IMR-90 (cell line): ENCODE measurements at regions not wholly inside any gene's neighbourhood (a gene's known extent, or its start where the extent isn't known, plus 50 kb on each side); places are given as distances from the start of the nearest gene placed in this dataset.

Experiments
- ATAC-seq: fragments of 200-7000 bp; cut with Tn5 transposase; 2 replicates; pipeline ENCODE4 v1.9.1; 2020; ENCODE audit warnings: low read depth, mild to moderate bottlenecking, moderate library complexity
- BruUV-seq: library from RNA; stranded (reverse); fragments of 400-500 nt; replicated peaks from 2 replicates; lab custom pipeline; 2021; lab: Mats Ljungman, UMichigan
- CTCF ChIA-PET: fragments of 300-600 bp; formaldehyde crosslinking; extraction: SDS; loops from one replicate; lab custom pipeline; 2021; ENCODE audit warnings: antibody characterized with exemption; lab: Yijun Ruan, JAX
- POLR2A ChIA-PET: fragments of 300-600 bp; sonication (Branson Sonifier 250); formaldehyde crosslinking; loops from one replicate; lab custom pipeline; 2022; ENCODE audit warnings: antibody characterized with exemption; ENCODE audit not compliant: unreplicated experiment; lab: Charles Lee
- DNase-seq: peaks from one replicate; pipeline ENCODE4 v3.0.0; 2013
- H2AFZ ChIP-seq: replicated peaks from 2 replicates; pipeline ENCODE3; 2013; ENCODE audit warnings: low read length, mild to moderate bottlenecking; ENCODE audit not compliant: poor library complexity
- H2AK5ac ChIP-seq: 2 replicates; pipeline ENCODE4 v1.6.1; 2013; ENCODE audit warnings: low read depth, low read length, inconsistent platforms
- H2AK9ac ChIP-seq: replicated peaks from 2 replicates; pipeline ENCODE3; 2013; ENCODE audit warnings: mild to moderate bottlenecking, low read depth, low read length, moderate library complexity; ENCODE audit not compliant: poor library complexity
- H2BK120ac ChIP-seq: 2 replicates; pipeline ENCODE4 v1.6.1; 2013; ENCODE audit warnings: low read depth, low read length, inconsistent platforms
- H2BK15ac ChIP-seq: 3 replicates; pipeline ENCODE4 v1.6.1; 2013; ENCODE audit warnings: low read depth, low read length, inconsistent platforms
- H2BK20ac ChIP-seq: 2 replicates; pipeline ENCODE4 v1.6.1; 2013; ENCODE audit warnings: low read depth, mild to moderate bottlenecking, inconsistent platforms, low read length, moderate library complexity
- H2BK5ac ChIP-seq: 2 replicates; pipeline ENCODE4 v1.6.1; 2013; ENCODE audit warnings: mild to moderate bottlenecking, low read depth, low read length, inconsistent platforms; ENCODE audit not compliant: poor library complexity, severe bottlenecking
- H3K14ac ChIP-seq: replicated peaks from 2 replicates; pipeline ENCODE4 v1.6.1; 2013; ENCODE audit warnings: low read depth, low read length, inconsistent platforms
- H3K18ac ChIP-seq: 2 replicates; pipeline ENCODE4 v1.6.1; 2013; ENCODE audit warnings: low read depth, low read length, control low read depth
- H3K23ac ChIP-seq: 2 replicates; pipeline ENCODE4 v1.6.1; 2013; ENCODE audit warnings: low read depth, low read length, inconsistent platforms
- H3K27ac ChIP-seq: 2 replicates; pipeline ENCODE4 v1.5.1; 2013; ENCODE audit warnings: mild to moderate bottlenecking, control low read depth, low read length; ENCODE audit not compliant: insufficient read depth
- H3K27me3 ChIP-seq: 2 replicates; pipeline ENCODE4 v1.6.1; 2013; ENCODE audit warnings: low read length; ENCODE audit not compliant: control insufficient read depth, insufficient read depth
- H3K36me3 ChIP-seq: 2 replicates; pipeline ENCODE4 v1.6.1; 2013; ENCODE audit warnings: low read length, mixed read lengths; ENCODE audit not compliant: control insufficient read depth, insufficient read depth
- H3K4ac ChIP-seq: 2 replicates; pipeline ENCODE4 v1.6.1; 2013; ENCODE audit warnings: low read depth, low read length, inconsistent platforms
- H3K4me1 ChIP-seq: 2 replicates; pipeline ENCODE4 v1.6.1; 2013; ENCODE audit warnings: low read length, mixed read lengths; ENCODE audit not compliant: control insufficient read depth, insufficient read depth
- H3K4me2 ChIP-seq: 2 replicates; pipeline ENCODE4 v1.6.1; 2013; ENCODE audit warnings: low read depth, mild to moderate bottlenecking, control low read depth, low read length, moderate library complexity
- H3K4me3 ChIP-seq: 2 replicates; pipeline ENCODE4 v1.5.1; 2013; ENCODE audit warnings: low read depth, mild to moderate bottlenecking, control low read depth, low read length, moderate library complexity; ENCODE audit not compliant: insufficient read depth
- H3K56ac ChIP-seq: 2 replicates; pipeline ENCODE4 v1.6.1; 2013; ENCODE audit warnings: low read length, inconsistent platforms; ENCODE audit not compliant: insufficient read depth; ENCODE audit errors: extremely low read depth
- H3K79me1 ChIP-seq, 2 experiments: 2 replicates each; pipeline ENCODE4 v1.6.1; 2013; ENCODE audit warnings: low read length in 2 of 2, inconsistent platforms in 1 of 2, low read depth in 1 of 2
- H3K9ac ChIP-seq: 2 replicates; pipeline ENCODE4 v1.6.1; 2013; ENCODE audit warnings: low read depth, low read length, control low read depth
- H3K9me1 ChIP-seq: 2 replicates; pipeline ENCODE4 v1.6.1; 2013; ENCODE audit warnings: low read length, inconsistent platforms; ENCODE audit not compliant: insufficient read depth
- H3K9me3 ChIP-seq: 2 replicates; pipeline ENCODE4 v1.6.1; 2013; ENCODE audit warnings: low read length; ENCODE audit not compliant: control insufficient read depth, insufficient read depth
- H4K20me1 ChIP-seq: 2 replicates; pipeline ENCODE4 v1.6.1; 2013; ENCODE audit warnings: low read length, inconsistent platforms; ENCODE audit not compliant: insufficient read depth
- H4K5ac ChIP-seq: 2 replicates; pipeline ENCODE4 v1.6.1; 2013; ENCODE audit warnings: mild to moderate bottlenecking, low read depth, low read length, control low read depth
- H4K8ac ChIP-seq, 2 experiments: 2 replicates each; pipeline ENCODE4 v1.6.1; 2013; ENCODE audit warnings: low read depth in 2 of 2, low read length in 2 of 2, control low read depth in 1 of 2, inconsistent platforms in 1 of 2
- H4K91ac ChIP-seq: 2 replicates; pipeline ENCODE4 v1.6.1; 2013; ENCODE audit warnings: low read depth, low read length, inconsistent platforms; ENCODE audit not compliant: insufficient read depth
- BHLHE40 ChIP-seq: fragments of 150-350 bp; IDR thresholded peaks from 2 replicates; pipeline ENCODE4 v1.6.1; 2016; ENCODE audit warnings: mild to moderate bottlenecking, low read depth, low read length
- CEBPB ChIP-seq: IDR thresholded peaks from 2 replicates; pipeline ENCODE4 v1.6.1; 2012; ENCODE audit warnings: low read depth, low read length, improper control_type of control experiment
- CHD1 ChIP-seq: IDR thresholded peaks from 2 replicates; pipeline ENCODE4 v1.6.1; 2012; ENCODE audit warnings: low read depth, low read length, improper control_type of control experiment
- CTCF ChIP-seq: conservative IDR thresholded peaks from 2 replicates; pipeline ENCODE4 v1.5.1; 2012; ENCODE audit warnings: mild to moderate bottlenecking, low read depth, low read length, improper control_type of control experiment
- ELK1 ChIP-seq: fragments of 150-350 bp; IDR thresholded peaks from 2 replicates; pipeline ENCODE4 v1.6.1; 2016; ENCODE audit warnings: low read depth, mild to moderate bottlenecking, low read length, moderate library complexity, borderline replicate concordance
- FOS ChIP-seq: fragments of 150-350 bp; IDR thresholded peaks from 2 replicates; pipeline ENCODE4 v1.6.1; 2016; ENCODE audit warnings: low read depth, low read length
- MAFK ChIP-seq: IDR thresholded peaks from 2 replicates; pipeline ENCODE4 v1.6.1; 2012; ENCODE audit warnings: low read depth, low read length, improper control_type of control experiment
- MAZ ChIP-seq: IDR thresholded peaks from 2 replicates; pipeline ENCODE4 v1.6.1; 2012; ENCODE audit warnings: low read depth, mild to moderate bottlenecking, low read length, improper control_type of control experiment, moderate library complexity, borderline replicate concordance
- MXI1 ChIP-seq: IDR thresholded peaks from 2 replicates; pipeline ENCODE4 v1.6.1; 2012; ENCODE audit warnings: low read depth, mild to moderate bottlenecking, low read length, moderate library complexity, borderline replicate concordance
- NFE2L2 ChIP-seq: fragments of 150-350 bp; IDR thresholded peaks from 2 replicates; pipeline ENCODE4 v1.6.1; 2016; ENCODE audit warnings: low read depth, mild to moderate bottlenecking, low read length
- POLR2A ChIP-seq: IDR thresholded peaks from 2 replicates; pipeline ENCODE4 v1.6.1; 2012; ENCODE audit warnings: mild to moderate bottlenecking, low read depth, low read length
- RAD21 ChIP-seq: IDR thresholded peaks from 2 replicates; pipeline ENCODE4 v1.6.1; 2012; ENCODE audit warnings: low read length, improper control_type of control experiment
- RCOR1 ChIP-seq: IDR thresholded peaks from 2 replicates; pipeline ENCODE4 v1.6.1; 2012; ENCODE audit warnings: mild to moderate bottlenecking, low read length, improper control_type of control experiment; ENCODE audit not compliant: insufficient replicate concordance
- RFX5 ChIP-seq: IDR thresholded peaks from 2 replicates; pipeline ENCODE4 v1.8.0; 2012; ENCODE audit warnings: low read depth, mild to moderate bottlenecking, low read length, moderate library complexity
- SMC3 ChIP-seq: fragments of 150-350 bp; IDR thresholded peaks from 2 replicates; pipeline ENCODE4 v1.6.1; 2016; ENCODE audit warnings: low read depth, mild to moderate bottlenecking, antibody characterized with exemption, low read length, moderate library complexity
- USF2 ChIP-seq: fragments of 150-350 bp; IDR thresholded peaks from 2 replicates; pipeline ENCODE4 v1.6.1; 2017; ENCODE audit warnings: mild to moderate bottlenecking, antibody characterized with exemption, low read length, low read depth
- WGBS, 2 experiments: methylation state at CpG; one replicate each; pipeline versions ENCODE4 v1.1.5 to v1.1.7; 2013; ENCODE audit warnings: missing lambda C conversion rate in 2 of 2; ENCODE audit not compliant: insufficient read length in 1 of 2; ENCODE audit errors: extremely low coverage in 2 of 2; 5-methylcytosine and 5-hydroxymethylcytosine counted together
- dilution Hi-C: fragments of 300-500 bp; cut with HindIII; formaldehyde crosslinking; loops from one replicate; pipeline ENCODE4 v1.14.3; 2018; ENCODE audit warnings: low sequenced_read_pairs; ENCODE audit not compliant: unreplicated experiment
- in situ Hi-C: fragments of 300-500 bp; cut with MboI; formaldehyde crosslinking; loops from 3 replicates; pipeline ENCODE4 v1.14.3; 2019; ENCODE audit warnings: low sequenced_read_pairs, inconsistent platforms, mixed read lengths
- intact Hi-C: fragments of 100-400 bp; cut with micrococcal nuclease; formaldehyde crosslinking; loops from 2 replicates; pipeline ENCODE4 v1.10.0; 2022

- no peak overlapping the region for H3K4me2 ChIP-seq
- no peak overlapping the region for H4K91ac ChIP-seq
- TF ChIP-seq SMC3 = no peak
- no peak for TF ChIP-seq MAFK
- no peak for TF ChIP-seq CHD1
- TF ChIP-seq RCOR1 = no peak
- no peak for TF ChIP-seq CEBPB
- TF ChIP-seq MAZ = no peak
- TF ChIP-seq CTCF = no peak
- no peak for TF ChIP-seq MXI1
- TF ChIP-seq RFX5 = no peak
- no peak for TF ChIP-seq FOS
- TF ChIP-seq BHLHE40 = no peak
- no peak for TF ChIP-seq USF2
- no peak for TF ChIP-seq RAD21
- TF ChIP-seq ELK1 = no peak
- no peak for TF ChIP-seq POLR2A
- TF ChIP-seq NFE2L2 = no peak
- H3K79me1 ChIP-seq = no peaks in the 10 kb centered on the region
- no peak overlapping the region for H3K18ac ChIP-seq
- POLR2A ChIA-PET = no interaction called here
- no peak overlapping the region for H2BK5ac ChIP-seq
- H3K4me1 ChIP-seq = no peaks in the 10 kb centered on the region
- no peak overlapping the region for H3K27ac ChIP-seq
- no peak overlapping the region for H3K23ac ChIP-seq
- no peak overlapping the region for H3K4ac ChIP-seq
- in situ Hi-C loops (no loop called here), dilution Hi-C loops (no loop called here), intact Hi-C loops (no loop called here)
- H2BK120ac ChIP-seq = no peak overlapping the region
- H3K56ac ChIP-seq = no peak overlapping the region
- no peaks in the 10 kb centered on the region for H3K36me3 ChIP-seq
- no peak overlapping the region for H3K4me3 ChIP-seq
- H2AFZ ChIP-seq = no peak overlapping the region
- H3K9me1 ChIP-seq = no peaks in the 10 kb centered on the region
- no peaks in the 10 kb centered on the region for H4K20me1 ChIP-seq
- no peak overlapping the region for H4K8ac ChIP-seq
- CTCF ChIA-PET = interaction anchor here (0.7 kb wide), 1 partner anchor 236 kb away, joined by 3 read pairs; no protein-coding TSS in a partner anchor
- H3K27me3 ChIP-seq = no peaks in the 10 kb centered on the region
- H3K14ac ChIP-seq = no peak overlapping the region
- no peak for DNase-seq
- H4K5ac ChIP-seq = no peak overlapping the region
- H2AK9ac ChIP-seq = no peak overlapping the region
- no TSS peak for BruUV-seq
- H2AK5ac ChIP-seq = no peak overlapping the region
- H2BK20ac ChIP-seq = no peak overlapping the region
- H2BK15ac ChIP-seq = no peak overlapping the region
- H3K9me3 ChIP-seq = no peaks in the 10 kb centered on the region; the same call in 1 of the 2 replicates
- no CpG with 5 or more reads among the region's 4 CpGs for WGBS, 2 experiments
- no peak overlapping the region for H3K9ac ChIP-seq
- ATAC-seq = no peak
Measured at GRCh38 chr12:115811045-115811444, 466.4 kb downstream of the MED13L start.
